Endodermal cell (in vitro differentiated cells): ENCODE measurements at regions not wholly inside any gene's neighbourhood (a gene's known extent, or its start where the extent isn't known, plus 50 kb on each side); places are given as distances from the start of the nearest gene placed in this dataset.

Experiments used
- DNase-seq: peaks from one replicate; pipeline ENCODE4 v3.0.0-alpha.2; 2017
- H3K27ac ChIP-seq: 2 replicates; pipeline ENCODE4 v1.5.1; 2013; ENCODE audit warnings: mild to moderate bottlenecking, low read depth, low read length, moderate library complexity
- H3K27me3 ChIP-seq: 2 replicates; pipeline ENCODE4 v1.6.1; 2013; ENCODE audit warnings: mild to moderate bottlenecking, low read length, moderate library complexity; ENCODE audit not compliant: insufficient read depth, control insufficient read depth, poor library complexity, severe bottlenecking
- H3K36me3 ChIP-seq: 2 replicates; pipeline ENCODE4 v1.7.0; 2013; ENCODE audit warnings: mild to moderate bottlenecking, low read length, moderate library complexity; ENCODE audit not compliant: control insufficient read depth, insufficient read depth
- H3K4me1 ChIP-seq: one replicate; pipeline ENCODE4 v1.7.0; 2013; ENCODE audit warnings: low read length; ENCODE audit not compliant: control insufficient read depth, insufficient read depth
- H3K4me3 ChIP-seq: 2 replicates; pipeline ENCODE4 v1.5.1; 2013; ENCODE audit warnings: mild to moderate bottlenecking, low read length, moderate library complexity
- H3K9ac ChIP-seq: 2 replicates; pipeline ENCODE4 v1.6.1; 2013; ENCODE audit warnings: mild to moderate bottlenecking, low read length, moderate library complexity; ENCODE audit not compliant: poor library complexity, severe bottlenecking; ENCODE audit errors: extremely low read depth
- H3K9me3 ChIP-seq: 2 replicates; pipeline ENCODE4 v1.6.1; 2013; ENCODE audit warnings: mild to moderate bottlenecking, low read length, moderate library complexity; ENCODE audit not compliant: control insufficient read depth
- H3K27ac Mint-ChIP-seq: 2 replicates; pipeline ENCODE4 v1.8.0; 2020; ENCODE audit warnings: mixed read lengths
- H3K27me3 Mint-ChIP-seq: 2 replicates; pipeline ENCODE4 v1.8.0; 2021; ENCODE audit warnings: mild to moderate bottlenecking, mixed read lengths; ENCODE audit not compliant: insufficient read depth
- H3K36me3 Mint-ChIP-seq: 2 replicates; pipeline ENCODE4 v1.8.0; 2020; ENCODE audit warnings: low read depth, mixed read lengths
- H3K4me1 Mint-ChIP-seq: 2 replicates; pipeline ENCODE4 v1.8.0; 2020; ENCODE audit warnings: mixed read lengths
- H3K4me3 Mint-ChIP-seq: 2 replicates; pipeline ENCODE4 v1.8.0; 2020; ENCODE audit warnings: mild to moderate bottlenecking, moderate library complexity, mixed read lengths
- H3K9me3 Mint-ChIP-seq: 2 replicates; pipeline ENCODE4 v1.8.0; 2020; ENCODE audit warnings: mild to moderate bottlenecking, mixed read lengths
- CTCF ChIP-seq: fragments of 200-600 bp; sonication (generic); conservative IDR thresholded peaks from 2 replicates; pipeline ENCODE4 v1.5.0; 2021; ENCODE audit warnings: antibody characterized with exemption, mild to moderate bottlenecking
- WGBS, 2 experiments: methylation state at CpG; one replicate each; pipeline versions ENCODE4 v1.1.5 to v1.1.7; 2013; ENCODE audit warnings: missing lambda C conversion rate in 2 of 2, mixed read lengths in 1 of 2; ENCODE audit not compliant: insufficient coverage in 1 of 2, insufficient read length in 1 of 2; 5-methylcytosine and 5-hydroxymethylcytosine counted together

GRCh38 chr12:114920771-114921554, 237.0 kb upstream of the TBX3 start:
- Histone ChIP-seq H3K4me1 (peaks cover 3% of the 10 kb centered on the region), H3K4me3 (no peak overlapping the region), H3K27me3 (no peaks in the 10 kb centered on the region), H3K9me3 (no peaks in the 10 kb centered on the region), H3K9ac (no peak overlapping the region), H3K36me3 (no peaks in the 10 kb centered on the region), H3K27ac (no peak overlapping the region)
- WGBS, 2 experiments = 90 to 92% methylated on average over 5 of the region's 5 CpGs
- peaks cover 4% of the 10 kb centered on the region for H3K4me1 Mint-ChIP-seq
- H3K36me3 Mint-ChIP-seq = no peaks in the 10 kb centered on the region
- H3K9me3 Mint-ChIP-seq = peaks cover 13% of the 10 kb centered on the region
- H3K27me3 Mint-ChIP-seq = peaks cover 3% of the 10 kb centered on the region
- TF ChIP-seq CTCF = no peak
- H3K4me3 Mint-ChIP-seq = no peak overlapping the region
- H3K27ac Mint-ChIP-seq = no peak overlapping the region
- peak; percentile 12 for DNase-seq

GRCh38 chr12:114919479-114919878, 235.5 kb upstream of the TBX3 start:
- H3K4me3 ChIP-seq = no peak overlapping the region
- no peaks in the 10 kb centered on the region for H3K36me3 Mint-ChIP-seq
- H3K36me3 ChIP-seq = no peaks in the 10 kb centered on the region
- no peak overlapping the region for H3K9ac ChIP-seq
- 88 to 90% methylated on average over 2 to 8 of the region's 8 CpGs for WGBS, 2 experiments
- peaks cover 13% of the 10 kb centered on the region for H3K9me3 Mint-ChIP-seq
- peaks cover 3% of the 10 kb centered on the region for H3K27me3 Mint-ChIP-seq
- no peak overlapping the region for H3K27ac Mint-ChIP-seq
- no peaks in the 10 kb centered on the region for H3K9me3 ChIP-seq
- H3K4me1 ChIP-seq = peaks cover 3% of the 10 kb centered on the region
- H3K27me3 ChIP-seq = no peaks in the 10 kb centered on the region
- no peak for TF ChIP-seq CTCF
- H3K4me1 Mint-ChIP-seq = peaks cover 5% of the 10 kb centered on the region
- no peak for DNase-seq
- no peak overlapping the region for H3K27ac ChIP-seq
- no peak overlapping the region for H3K4me3 Mint-ChIP-seq

- no peak for TF ChIP-seq CTCF
- Mint-ChIP-seq H3K9me3 (peaks cover 13% of the 10 kb centered on the region), H3K27me3 (peaks cover 3% of the 10 kb centered on the region), H3K36me3 (no peaks in the 10 kb centered on the region), H3K4me3 (no peak overlapping the region), H3K4me1 (peaks cover 11% of the 10 kb centered on the region), H3K27ac (no peak overlapping the region)
- Histone ChIP-seq H3K36me3 (no peaks in the 10 kb centered on the region), H3K27ac (no peak overlapping the region), H3K27me3 (no peaks in the 10 kb centered on the region), H3K9ac (no peak overlapping the region), H3K9me3 (no peaks in the 10 kb centered on the region), H3K4me3 (no peak overlapping the region), H3K4me1 (peaks cover 3% of the 10 kb centered on the region)
- WGBS, 2 experiments = 59 to 85% methylated on average over 1 to 3 of the region's 3 CpGs
- no peak for DNase-seq
Measured at GRCh38 chr12:114918535-114919233, 234.7 kb upstream of the TBX3 start.
